GDM1 (cell line): ENCODE measurements at regions not wholly inside any gene's neighbourhood (a gene's known extent, or its start where the extent isn't known, plus 50 kb on each side); places are given as distances from the start of the nearest gene placed in this dataset.

Experiments
- DNase-seq: peaks from one replicate; lab custom pipeline; 2025; lab: John Stamatoyannopoulos, UW

DNA sequence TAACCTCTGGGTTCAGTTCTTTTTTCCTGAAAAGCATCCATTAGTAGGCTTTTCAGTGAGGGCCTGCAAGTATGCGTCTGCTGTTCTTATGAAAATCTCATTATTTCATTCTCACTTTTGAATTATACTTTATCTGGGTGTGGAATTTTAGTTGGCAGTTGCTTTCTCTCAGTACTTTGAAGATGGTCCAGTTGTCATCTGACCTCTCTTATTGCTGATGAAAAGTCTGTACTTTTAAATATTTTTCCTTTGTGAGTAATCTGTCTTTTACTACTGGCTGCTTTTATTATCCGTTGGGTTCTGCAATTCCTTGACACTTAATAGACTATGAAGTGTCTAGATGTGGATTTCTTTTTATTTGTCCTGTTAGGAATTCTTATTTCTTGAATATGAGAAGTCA is 307.8 kb downstream of the CYP26B1 start:
- DNase-seq, result no peak

DNA sequence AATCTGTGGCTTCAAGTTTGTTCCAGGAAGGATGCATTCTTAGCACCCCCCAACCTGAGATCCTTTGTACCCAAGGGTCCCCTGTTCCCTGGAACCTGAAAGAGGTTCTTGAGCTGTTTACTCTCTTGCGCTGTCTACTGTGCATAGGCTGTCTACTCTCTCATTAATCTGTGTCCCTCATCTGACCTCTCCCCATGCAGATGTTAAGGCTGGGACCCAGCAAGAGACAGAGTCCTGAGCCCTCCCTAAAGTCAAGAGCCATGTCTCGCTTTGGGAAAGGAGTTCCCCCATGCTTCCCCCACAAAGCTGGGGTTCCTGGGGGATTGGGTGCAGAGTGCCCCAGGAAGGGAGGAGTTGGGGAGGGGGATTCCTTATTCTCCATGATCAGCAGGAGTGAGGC is 312.9 kb downstream of the CYP26B1 start:
- no peak for DNase-seq

DNA sequence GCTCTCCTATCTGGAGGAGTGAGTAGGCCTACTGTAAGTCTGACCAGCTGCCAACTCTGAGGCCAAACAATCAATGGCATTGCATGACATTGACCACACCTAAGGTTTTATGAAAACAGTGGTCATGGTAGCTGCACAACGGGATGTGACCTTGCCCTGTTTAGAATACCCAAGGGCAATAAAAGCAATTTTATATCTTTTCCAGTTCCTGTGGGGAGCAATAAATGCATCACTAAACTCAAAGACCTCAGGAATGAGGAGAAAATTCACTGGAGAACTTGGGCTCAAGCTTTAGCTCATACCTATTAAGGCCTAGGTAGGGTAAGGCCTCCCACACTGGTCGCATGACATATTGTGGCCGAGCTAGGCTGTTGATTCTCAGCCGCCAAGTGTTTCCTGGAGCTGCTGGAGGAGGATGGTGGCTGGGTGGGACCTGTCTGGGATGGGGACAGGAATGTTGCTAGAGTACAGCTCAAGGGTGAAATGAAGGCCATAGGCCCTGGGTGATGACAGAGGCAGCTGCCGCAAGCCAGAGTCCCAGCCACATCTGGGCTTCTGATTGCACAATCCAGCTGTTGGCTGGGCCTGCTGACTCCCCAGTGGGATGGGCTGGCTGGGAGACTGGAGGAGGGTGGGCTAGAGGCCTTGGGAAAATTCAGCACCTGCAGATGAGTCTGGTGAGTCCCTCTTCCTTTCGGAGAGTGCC is 313.7 kb downstream of the CYP26B1 start:
- no peak for DNase-seq

DNA sequence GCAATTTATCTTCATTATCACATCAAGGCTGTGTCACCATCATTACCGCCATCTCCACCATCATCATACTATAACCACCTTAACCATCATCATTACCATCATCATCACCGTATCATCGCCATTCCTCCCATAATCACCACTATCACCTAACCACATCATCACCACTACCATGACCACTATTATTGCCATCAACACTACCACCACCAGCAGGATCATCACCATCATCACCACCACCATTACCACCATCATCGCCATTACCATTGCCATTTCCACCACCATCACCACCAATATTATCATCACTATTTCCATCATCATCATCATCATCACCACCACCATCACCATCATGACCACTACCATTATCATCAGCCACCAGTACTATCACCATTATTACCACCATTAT is 314.4 kb downstream of the CYP26B1 start:
- no peak for DNase-seq

DNA sequence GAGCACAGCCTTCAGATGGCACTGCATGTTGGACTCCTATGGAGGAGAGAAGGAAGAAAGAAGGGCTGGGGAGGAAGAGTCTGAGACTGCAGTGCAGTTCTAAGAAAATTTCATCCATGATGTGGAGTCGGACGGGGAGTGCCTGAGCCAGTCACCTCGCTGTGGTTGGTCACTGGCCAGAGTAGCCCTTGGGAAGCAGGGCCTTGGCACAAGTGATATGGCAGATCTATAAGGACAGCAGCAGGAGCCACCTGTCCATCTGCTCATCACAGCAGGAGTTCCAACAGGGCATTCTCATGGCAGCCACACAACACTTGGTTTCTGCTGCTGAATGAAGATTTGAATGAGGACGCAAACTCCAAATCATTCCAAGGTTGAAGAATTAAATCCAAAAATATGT is 314.8 kb downstream of the CYP26B1 start:
- DNase-seq, result no peak

DNA sequence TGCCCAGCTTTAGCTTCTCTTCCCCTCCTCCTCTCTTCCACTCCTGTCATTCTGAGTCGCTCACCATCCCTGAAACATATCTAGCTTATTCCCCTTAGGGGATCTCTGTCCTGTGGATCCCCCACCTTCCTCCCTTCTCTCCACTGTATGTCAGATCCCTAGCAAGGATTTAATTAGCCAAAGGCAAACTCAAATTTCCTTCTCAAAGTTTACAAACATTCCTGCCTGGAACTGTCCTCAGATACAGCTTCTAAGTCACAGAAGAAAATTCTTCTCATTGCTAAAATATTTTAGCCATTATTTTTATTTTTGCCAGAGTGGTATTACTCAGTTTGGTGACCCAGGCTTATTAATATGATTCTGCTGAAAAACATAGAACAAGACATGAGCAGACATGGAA is 315.3 kb downstream of the CYP26B1 start:
- no peak for DNase-seq

DNA sequence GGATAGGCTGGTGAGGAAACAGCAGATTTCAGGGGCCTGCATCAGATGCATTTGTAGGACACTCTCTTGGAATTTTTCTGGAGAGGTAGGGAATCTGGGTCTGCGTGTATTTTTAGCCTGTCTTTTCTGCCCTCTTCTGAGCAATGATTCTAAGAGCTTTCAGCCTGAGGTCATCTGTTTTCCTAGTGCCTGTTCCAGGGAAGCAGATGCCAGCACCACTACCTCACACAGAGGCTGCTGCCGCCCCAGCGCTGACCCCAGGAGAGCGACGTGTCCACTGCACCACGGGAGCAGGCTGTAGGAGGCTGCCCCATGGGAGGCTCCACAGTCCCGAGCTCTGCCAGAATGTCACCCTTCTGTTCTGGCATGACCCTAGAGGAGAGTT is 316.5 kb downstream of the CYP26B1 start:
- DNase-seq, result no peak

DNA sequence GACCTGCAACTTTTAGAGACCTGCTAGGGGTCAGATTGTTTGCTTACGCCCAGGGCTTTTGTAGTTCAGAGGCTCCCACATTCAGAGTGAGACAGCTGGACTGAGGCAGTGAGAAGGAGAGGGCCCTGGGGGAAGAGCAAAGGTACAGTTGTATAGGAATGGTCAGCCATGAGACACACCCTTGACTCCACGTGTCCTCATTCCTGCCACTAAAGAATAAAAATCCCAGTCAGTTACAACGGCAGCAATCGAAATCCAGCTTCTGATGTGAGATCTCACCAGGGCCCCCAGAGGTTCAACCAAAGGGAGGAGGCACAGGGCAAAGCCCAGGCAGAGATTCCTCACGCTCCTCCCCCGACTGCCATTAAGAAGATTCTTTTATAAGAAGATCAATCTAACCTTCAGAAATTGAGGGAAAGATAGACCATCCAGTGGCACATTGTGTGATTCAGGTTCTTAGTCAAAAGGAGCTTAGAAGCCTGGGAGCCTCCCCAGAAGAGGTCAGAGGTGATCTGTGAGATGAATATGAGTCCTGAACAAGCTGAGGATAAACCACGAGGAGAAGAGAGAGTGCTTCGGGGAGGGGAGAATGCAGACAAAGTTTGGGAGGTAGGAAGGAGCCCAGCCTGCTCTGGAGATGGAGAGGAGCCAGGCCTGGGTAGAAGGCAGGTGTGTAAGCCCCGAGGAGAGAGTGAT is 317.0 kb downstream of the CYP26B1 start:
- no peak for DNase-seq

DNA sequence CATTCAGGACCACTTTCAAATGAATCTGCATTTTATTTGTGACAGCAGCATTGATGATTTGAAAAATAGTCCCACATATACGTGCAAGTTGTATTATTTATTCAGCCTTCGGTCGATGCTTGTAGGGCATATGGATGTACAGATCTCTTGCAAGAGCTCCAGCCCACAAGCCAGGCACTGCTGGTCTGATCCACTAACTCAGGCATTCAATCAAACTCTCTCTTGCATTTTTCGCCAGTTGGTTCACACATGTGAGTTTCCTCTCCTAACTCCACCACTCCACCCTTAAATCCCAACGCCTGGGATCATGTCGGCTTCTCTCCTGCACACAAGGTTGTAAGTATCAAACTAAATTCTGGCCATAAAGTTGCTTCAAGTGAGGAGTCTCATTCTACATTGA is 318.7 kb downstream of the CYP26B1 start:
- DNase-seq, result no peak

DNA sequence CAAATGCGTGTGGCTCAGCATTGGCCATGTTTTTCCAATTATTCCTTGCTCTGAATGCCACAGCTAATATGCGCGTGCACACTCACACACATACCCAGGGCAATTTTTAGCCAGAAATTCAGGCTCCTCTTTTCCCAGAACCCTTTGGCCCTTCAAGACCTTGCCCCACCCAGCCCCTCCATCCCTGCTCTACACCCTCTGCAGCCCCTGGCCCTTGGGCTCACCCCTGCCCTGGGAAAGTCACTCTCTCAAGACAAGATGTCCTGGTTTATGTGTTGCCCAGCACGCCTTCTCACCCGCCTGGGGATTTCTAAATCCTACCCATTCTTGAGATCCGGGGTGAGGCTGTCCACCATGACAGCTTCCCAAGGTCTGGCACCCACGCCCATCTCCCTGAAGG is 319.7 kb downstream of the CYP26B1 start:
- no peak for DNase-seq

DNA sequence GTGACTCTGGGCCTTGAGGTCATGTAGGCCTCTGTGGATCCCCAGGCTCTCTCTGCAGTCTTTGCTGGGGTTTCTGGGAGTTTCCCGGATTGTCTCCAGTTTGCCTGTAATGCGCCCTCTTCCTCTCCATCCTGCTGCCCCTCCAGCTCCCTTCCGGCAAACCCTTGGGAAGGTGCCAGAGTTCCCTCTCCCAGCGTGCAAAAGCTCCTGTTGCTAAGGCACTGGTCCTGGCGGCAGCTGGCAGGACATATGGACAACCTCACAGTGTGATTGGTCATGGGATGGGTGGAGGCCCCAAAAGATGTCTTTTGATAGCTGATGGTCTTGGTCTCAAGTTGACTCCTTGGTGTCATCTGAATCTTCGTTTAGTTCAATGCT is 320.1 kb downstream of the CYP26B1 start:
- no peak for DNase-seq

DNA sequence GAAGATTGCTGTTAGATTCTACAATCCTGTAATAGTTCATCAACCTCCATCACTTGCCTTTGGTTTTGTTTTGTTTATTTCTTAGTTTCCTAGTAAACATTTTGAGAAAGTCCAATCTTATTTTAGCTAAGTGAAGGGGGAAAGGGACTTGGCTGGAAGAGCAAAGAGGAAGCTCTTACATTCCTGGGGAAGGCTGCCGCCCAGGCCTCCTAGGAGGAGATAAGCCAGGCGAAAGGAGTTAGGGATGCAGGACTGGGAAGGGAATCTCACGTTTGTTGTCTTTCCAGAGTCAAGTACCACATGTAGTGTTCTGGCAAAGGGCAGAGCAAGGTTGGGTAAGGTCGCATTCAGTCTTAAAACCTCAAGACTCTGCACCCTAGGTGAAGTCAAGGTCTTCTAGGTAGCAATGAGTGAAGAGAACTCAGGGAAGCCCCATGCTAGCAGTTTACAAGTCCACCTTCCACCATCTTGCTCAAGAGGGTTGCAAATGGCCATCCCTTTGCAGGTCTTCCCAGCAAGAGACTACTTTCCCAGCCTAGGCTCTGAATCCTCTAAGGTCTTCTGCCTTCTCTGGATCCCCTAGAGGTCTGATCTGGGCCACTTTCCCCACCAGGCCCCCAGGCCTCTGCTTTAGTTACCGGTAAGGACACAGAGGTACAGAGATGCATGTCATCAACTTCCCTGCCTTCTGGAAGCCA is 320.7 kb downstream of the CYP26B1 start:
- no peak for DNase-seq

DNA sequence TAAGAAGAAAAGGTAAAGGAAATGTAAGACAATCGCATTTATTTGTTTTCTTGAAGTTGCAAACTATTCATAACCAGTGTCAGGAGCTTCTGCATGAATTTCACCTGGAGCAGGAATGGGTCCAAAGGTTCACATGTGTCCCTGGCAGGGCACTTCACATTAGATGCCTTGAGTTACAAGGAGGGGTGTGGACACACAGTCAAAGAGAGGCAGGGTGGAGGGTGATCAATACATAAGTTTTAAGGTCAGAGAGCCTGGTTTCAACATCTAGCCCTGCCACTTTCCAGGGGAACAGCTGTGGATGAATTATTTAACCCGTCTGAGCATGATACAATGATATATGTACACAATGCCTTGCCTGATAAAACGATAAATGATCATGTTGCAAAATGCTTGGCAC is 321.4 kb downstream of the CYP26B1 start:
- no peak for DNase-seq

DNA sequence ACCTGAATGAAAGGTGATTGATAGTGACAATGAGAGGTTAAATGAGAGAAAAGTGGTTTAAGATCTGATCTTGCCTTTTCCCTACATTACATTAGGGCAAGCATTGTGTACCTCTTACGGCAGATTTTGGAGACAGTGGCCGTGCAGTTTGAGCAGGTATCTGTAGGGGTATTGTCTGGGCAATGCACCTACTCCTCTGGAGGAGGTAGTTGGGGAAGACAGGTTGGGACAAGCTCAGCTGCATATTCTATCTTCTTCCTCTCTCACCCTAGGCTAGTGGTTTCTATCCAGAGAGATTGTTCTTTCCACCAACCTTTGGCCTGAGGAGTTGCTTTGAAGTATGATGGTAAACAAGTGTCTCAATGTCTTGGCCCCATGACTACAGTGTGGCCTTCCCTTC is 323.2 kb downstream of the CYP26B1 start:
- no peak for DNase-seq

DNA sequence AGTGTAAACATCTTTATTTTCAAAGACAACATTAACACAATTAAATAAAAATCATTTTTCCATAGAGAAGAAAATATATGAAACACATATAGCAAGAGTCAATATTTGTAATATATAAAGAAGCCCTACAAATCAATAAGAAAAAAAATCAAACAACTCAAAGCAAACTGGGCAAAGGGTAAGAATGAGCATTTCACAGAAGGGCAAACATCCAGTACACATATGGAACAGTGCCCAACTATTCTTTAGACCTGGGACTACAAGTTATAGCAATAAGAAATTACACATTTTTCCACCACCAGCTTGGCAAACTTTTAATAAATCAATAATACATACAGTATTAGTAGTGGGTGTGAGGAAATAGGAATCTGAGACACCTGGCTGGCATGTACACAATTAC is 324.1 kb downstream of the CYP26B1 start:
- DNase-seq, result no peak

DNA sequence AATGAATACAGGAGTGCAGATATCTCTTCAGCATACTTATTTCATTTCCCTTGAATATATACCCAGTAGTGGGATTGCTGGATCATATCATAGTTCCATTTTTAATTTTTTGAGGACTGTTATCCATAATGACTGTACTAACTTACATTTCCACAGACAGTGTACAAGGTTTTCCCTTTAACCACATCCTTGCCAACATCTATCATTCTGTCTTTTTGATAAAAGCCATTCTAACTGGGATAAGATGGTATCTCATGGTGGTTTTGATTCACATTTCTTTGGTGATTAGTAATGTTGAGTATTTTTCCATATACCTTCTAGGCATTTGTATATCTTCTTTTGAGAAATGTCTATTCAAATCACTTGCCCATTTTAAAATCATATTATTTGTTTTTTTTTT is 325.2 kb downstream of the CYP26B1 start:
- DNase-seq, result no peak

DNA sequence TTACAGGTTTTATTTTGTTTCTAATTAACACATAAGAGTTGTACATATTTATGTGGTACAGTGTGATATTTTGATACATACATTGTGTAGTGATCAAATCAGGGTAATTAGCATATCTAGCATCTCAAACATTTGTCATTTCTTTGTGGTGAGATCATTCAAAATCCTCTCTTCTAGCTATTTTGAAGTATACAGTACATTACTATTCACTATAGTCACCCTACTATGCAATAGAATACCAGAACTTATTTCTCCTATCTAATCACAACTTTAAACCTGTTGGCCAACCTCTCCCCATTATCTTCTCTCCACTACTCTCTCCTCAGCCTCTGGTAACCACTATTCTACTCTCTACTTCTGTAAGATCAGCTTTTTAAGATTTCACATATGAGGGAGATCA is 325.8 kb downstream of the CYP26B1 start:
- no peak for DNase-seq

DNA sequence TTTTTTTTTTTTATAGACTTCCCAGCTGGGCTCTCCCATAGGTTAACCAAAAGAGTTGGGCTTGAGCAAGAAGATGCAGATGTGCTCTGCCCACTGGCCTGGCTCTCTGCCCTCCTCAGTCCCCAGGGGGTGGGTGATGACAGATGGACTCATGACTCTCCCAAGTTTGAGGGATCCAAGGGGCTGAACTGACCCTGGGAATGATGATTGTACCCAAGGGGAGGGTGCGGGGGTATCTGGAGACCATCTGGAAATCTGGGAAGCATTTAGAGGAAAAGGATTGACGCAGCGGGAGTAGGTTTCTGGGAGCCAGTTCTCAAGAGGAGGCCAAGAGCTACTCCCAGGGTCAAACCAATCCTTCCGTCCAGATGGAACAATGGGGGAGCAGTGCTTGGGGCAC is 330.8 kb downstream of the CYP26B1 start:
- DNase-seq, result no peak

DNA sequence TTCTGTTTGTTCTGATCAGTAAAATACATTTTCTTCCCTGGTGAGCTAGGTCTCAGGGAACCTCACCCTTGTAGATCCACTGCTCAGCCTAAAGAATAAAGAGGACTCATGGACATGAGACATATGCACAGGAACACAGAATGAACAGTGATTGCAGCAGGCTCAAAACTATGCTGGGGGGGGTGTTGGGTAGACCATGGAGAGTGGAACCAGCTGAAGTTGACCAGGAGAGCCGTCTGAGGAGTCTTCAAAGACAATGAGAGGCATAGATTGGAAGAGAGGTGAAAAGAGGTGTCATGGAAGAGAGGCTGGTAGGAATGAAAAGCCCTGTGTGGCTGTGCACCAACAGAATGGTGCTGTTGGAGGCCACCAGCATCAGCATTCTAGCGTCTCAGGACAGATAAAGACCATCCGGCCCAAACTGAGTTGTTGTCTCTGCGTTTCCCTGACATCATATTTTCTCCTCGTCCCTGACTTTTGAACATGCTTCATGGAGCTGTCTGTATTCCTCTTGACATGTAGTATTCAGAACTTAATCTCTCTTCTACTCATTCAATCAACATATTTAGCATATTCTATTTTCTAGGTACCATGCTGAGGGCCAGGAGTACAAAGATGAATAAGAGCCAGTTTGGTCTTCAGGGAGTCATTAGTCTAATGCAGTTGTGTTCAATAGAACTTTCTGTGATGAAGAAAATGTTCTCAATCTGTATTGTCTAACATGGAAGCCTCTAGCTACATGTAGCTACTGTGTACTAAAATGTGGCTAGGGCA is 331.8 kb downstream of the CYP26B1 start:
- no peak for DNase-seq

DNA sequence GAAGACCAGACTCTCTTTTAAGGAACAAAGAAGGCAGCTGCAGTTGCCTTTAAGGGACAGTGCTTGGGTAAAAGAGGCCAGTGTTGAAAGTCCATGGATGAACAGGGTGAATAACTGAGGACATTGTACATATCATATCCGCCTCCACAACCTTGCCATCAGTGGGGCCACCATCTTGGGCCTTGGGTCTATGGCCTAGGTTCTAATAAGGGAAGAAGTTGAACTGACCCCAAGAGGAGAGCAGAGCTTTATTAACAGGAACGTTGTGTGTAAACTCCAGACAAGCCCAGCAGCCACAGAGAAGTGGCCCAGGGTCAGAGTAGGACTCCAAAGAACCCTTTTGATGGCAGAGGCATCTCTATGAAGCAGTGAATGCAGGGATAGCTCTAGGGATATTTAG is 332.8 kb downstream of the CYP26B1 start:
- no peak for DNase-seq

DNA sequence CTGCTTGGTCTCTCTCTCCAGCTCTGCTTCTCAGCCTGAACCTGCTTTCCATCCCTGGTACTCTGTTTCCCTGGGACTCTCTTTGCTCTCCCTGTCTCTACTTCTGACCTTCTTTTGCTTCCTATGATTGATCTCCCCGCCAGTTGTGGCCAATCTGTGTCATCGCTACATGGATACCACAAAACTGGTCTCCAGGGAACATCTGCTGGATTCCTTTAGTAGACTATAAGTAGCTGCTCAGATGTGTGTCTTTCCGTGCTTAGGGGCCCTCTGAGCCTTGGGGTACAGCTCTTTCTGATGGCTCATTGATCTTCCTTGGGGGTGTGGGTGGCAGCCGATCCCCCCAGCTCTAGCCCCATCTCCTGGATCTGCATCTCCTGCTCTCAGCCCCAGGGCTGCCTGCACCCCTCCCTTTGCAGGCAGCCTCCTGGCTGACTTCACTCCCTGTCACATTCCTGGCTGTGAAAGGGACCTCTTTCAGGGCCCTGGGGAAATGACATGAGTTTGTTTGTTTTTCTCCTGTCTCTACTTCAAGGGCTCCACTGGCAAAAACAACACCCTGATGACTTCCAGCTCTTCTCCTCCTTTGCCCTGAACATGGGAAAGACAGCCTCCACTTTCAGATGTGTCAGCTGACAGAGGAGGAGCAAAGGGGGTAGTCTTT is 333.7 kb downstream of the CYP26B1 start:
- DNase-seq, result no peak

DNA sequence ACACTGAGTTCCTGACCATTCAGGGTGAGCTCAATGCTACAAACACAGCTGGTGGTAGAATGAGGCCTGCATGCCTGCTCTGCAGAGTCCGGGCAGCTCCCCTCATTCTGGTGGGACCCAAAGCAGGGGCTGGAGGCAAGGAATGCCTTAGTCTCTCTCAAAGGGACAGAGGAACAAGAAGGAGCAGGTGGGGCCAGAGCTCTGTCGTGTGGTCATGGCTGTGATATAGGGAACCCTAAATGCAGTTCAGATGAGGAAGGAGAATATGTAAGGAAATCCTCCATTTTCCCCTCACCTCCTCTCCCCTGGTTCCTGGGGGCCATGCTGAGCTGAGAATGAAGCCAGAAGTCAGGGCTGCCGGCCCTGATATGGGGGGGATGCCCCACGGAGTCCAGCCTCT is 334.3 kb downstream of the CYP26B1 start:
- no peak for DNase-seq
